Thyroid gland (tissue), 4 donors: ENCODE measurements at regions not wholly inside any gene's neighbourhood (a gene's known extent, or its start where the extent isn't known, plus 50 kb on each side); places are given as distances from the start of the nearest gene placed in this dataset.

Experiments used
- POLR2A ChIP-seq, 2 donors: fragments of 450-650 bp; IDR thresholded peaks; one replicate each; pipeline ENCODE4 v1.6.1; 2017; ENCODE audit warnings: antibody characterized with exemption in 2 of 2, mild to moderate bottlenecking in 2 of 2, moderate library complexity in 1 of 2
- TF ChIP-seq, protein P1 (sequence below), 6 experiments: fragments of 200-600 bp in 3 of 6; fragments of 450-650 bp in 3 of 6; sonication (generic) in 3 of 6; IDR thresholded peaks; one replicate each; pipeline ENCODE4 v1.5.1; 2016 to 2019; ENCODE audit warnings: antibody characterized with exemption in 6 of 6, mild to moderate bottlenecking in 2 of 6, inconsistent platforms in 1 of 6, moderate library complexity in 1 of 6

DNA sequence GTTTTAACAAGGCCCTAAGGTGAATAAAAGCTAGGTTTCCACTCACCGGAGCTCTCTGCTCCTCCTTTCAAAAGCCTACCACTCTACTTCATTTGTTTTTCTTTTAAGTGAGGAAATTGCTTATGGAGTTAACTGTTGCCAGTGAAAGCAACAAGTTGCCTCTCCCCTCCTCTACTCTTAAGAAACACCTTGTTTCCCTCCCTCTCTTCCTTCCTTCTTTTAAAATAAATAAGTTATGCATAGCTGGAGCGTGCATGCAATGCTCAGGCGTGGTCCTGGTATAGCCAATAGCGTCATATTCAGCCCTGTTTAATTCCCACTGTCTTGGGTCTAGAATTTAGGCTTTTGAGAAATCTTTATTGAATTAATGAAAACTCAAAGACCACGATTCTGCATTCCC is 101.1 kb upstream of the IGF1R start:
- TF ChIP-seq, protein P1, sequence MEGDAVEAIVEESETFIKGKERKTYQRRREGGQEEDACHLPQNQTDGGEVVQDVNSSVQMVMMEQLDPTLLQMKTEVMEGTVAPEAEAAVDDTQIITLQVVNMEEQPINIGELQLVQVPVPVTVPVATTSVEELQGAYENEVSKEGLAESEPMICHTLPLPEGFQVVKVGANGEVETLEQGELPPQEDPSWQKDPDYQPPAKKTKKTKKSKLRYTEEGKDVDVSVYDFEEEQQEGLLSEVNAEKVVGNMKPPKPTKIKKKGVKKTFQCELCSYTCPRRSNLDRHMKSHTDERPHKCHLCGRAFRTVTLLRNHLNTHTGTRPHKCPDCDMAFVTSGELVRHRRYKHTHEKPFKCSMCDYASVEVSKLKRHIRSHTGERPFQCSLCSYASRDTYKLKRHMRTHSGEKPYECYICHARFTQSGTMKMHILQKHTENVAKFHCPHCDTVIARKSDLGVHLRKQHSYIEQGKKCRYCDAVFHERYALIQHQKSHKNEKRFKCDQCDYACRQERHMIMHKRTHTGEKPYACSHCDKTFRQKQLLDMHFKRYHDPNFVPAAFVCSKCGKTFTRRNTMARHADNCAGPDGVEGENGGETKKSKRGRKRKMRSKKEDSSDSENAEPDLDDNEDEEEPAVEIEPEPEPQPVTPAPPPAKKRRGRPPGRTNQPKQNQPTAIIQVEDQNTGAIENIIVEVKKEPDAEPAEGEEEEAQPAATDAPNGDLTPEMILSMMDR (IDR thresholded peaks at IDR 0.05): no peak
- TF ChIP-seq POLR2A (IDR thresholded peaks at IDR 0.05): no peak
